ENCODE measurements at regions not wholly inside any gene's neighbourhood (a gene's known extent, or its start where the extent isn't known, plus 50 kb on each side); places are given as distances from the start of the nearest gene placed in this dataset.
"Not testable (repeated sequence)": the region's sequence is repeated elsewhere in the genome, so short reads cannot be mapped to it uniquely, and the experiment has no call there.

DNA sequence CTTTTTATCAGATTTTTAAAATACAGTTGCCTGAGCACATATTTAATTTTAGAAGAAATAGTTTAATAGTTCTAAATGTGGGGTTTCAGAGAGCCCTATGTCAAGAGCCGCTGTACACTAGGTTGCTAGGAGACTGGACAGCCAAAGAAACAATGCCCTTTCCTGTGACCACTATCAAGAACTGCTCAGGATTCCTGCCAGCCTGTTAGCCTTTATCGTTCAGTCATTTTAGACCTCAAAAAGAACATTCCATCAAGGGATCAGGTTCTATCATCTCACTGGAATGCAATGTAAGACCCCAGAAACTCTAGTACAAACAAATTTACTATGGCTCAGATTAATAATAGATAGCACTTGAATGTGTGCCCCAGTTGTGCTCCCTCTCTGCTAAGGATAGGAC, 181.2 kb upstream of the CCN2 start:
- 0 to 100% (median 48%) methylated on average over 1 to 2 of the region's 2 CpGs; no CpG with 5 or more reads in 2 of the 10 experiments for WGBS, 10 experiments
- H3K27ac ChIP-seq: peak overlapping the region; percentile 16 to 72
- in situ Hi-C loops (cut with MboI; ENCODE audit: low pct_unique_long_range_greater_than_20kb in 2 of 9, low sequenced_read_pairs in 9 of 9, unreplicated experiment in 9 of 9): no loop called here
- no peak overlapping the region for H3K4me3 ChIP-seq
- H3K4me1 ChIP-seq (replicated peaks in 1 of 2): peaks cover 12 to 21% of the 10 kb centered on the region in 2 donors
- peak in 5 of 8 experiments; percentile 20 to 71 (median 43) for ATAC-seq (replicated peaks in 6 of 8)

DNA sequence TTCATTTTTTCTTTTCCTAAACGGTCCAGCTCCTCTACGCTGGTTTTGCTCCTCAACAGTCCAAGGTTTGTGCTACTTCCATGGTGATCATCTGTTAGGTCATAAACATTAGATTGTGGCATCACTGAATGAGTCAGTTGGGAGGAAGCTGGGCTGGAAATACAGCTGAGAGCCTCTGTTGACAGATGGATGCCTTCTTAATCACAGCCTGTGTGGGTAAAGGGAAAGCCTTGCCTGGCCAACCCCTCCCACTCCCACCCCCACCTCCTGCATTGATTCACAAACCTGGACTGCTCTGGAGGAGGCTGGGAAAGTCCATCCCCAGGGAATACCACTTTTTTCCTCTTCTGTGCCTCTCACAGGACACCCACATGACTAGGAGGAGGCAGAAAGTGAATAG, 180.6 kb upstream of the CCN2 start:
- in situ Hi-C loops (cut with MboI; ENCODE audit: low pct_unique_long_range_greater_than_20kb in 2 of 9, low sequenced_read_pairs in 9 of 9, unreplicated experiment in 9 of 9): no loop called here
- Histone ChIP-seq H3K27ac (no peak overlapping the region), H3K4me1 (replicated peaks in 1 of 2) (peaks cover 12 to 21% of the 10 kb centered on the region in 2 donors), H3K4me3 (no peak overlapping the region)
- 7 to 76% (median 55%) methylated on average over 1 to 2 of the region's 2 CpGs; no CpG with 5 or more reads in 4 of the 10 experiments for WGBS, 10 experiments
- peak; percentile 48 to 97 (median 96) for ATAC-seq (replicated peaks in 6 of 8)

DNA sequence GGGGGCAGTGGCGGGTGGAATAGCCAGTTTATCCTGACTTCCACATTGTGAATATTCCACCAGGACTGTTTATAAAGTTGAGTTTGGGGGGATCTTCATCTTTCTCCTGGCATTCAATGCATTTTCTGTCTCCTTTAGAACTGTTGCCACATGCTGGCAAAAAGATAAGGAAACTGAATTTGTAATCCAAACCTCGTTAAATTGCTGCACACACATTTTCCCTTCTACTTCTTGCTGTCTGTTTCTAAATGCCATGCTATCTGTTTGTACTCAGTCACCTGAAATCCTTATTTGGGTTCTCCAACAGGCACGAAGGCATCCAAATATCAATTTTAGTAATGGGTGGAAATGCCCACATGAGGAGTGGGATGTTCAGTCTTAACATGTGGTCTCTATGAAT, 180.2 kb upstream of the CCN2 start:
- H3K4me3 ChIP-seq: no peak overlapping the region
- H3K4me1 ChIP-seq (replicated peaks in 1 of 2): peaks cover 12 to 21% of the 10 kb centered on the region in 2 donors
- in situ Hi-C loops (cut with MboI; ENCODE audit: low pct_unique_long_range_greater_than_20kb in 2 of 9, low sequenced_read_pairs in 9 of 9, unreplicated experiment in 9 of 9): no loop called here
- WGBS, 10 experiments: 0 to 100% (median 56%) methylated on average over 2 to 3 of the region's 3 CpGs; no CpG with 5 or more reads in 2 of the 10 experiments
- no peak overlapping the region for H3K27ac ChIP-seq
- no peak for ATAC-seq (replicated peaks in 6 of 8)

DNA sequence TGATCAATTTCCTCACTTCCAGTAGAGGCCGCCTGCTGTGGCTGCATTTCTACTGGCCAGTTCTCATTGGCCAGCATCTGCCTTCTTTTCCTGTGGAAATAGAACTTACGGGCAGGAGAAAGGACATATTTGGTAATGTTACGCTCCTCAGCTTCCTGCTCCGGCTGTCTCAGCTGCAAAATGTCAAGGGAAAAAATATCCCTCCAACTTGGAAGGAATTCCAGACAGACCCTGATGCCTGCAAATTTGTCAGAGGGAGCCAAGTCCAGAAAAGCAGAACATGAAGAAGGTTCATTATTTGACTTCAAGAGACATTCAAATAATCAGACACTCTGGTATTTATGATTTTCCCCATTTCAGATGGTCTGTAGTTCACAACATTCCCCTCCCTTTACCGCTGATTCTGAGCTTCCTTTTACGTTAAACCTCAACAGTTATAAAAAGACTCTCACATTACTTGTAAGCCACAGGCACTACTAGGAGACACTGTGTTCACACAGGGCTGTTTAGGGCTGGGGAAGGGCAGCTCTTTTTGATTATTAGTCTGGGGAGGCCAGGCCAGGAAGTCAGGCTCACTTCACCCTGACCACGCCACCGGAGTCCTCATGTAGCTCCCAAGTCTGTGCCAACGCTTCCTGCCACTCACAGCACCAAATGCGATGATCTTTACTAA, 179.6 kb upstream of the CCN2 start:
- Histone ChIP-seq H3K4me3 (no peak overlapping the region), H3K27ac (no peak overlapping the region), H3K4me1 (replicated peaks in 1 of 2) (peaks cover 12 to 21% of the 10 kb centered on the region in 2 donors)
- WGBS, 10 experiments: 4 to 96% (median 76%) methylated on average over 1 to 10 of the region's 10 CpGs
- in situ Hi-C loops (cut with MboI; ENCODE audit: low pct_unique_long_range_greater_than_20kb in 2 of 9, low sequenced_read_pairs in 9 of 9, unreplicated experiment in 9 of 9): no loop called here
- peak in 1 of 8 experiments; percentile 30 for ATAC-seq (replicated peaks in 6 of 8)

GRCh38 chr6:132128424-132128823, 177.3 kb upstream of the CCN2 start:
- Histone ChIP-seq H3K27ac (no peak overlapping the region), H3K4me1 (replicated peaks in 1 of 2) (peaks cover 12 to 18% of the 10 kb centered on the region in 2 donors), H3K4me3 (no peak overlapping the region)
- in situ Hi-C loops (cut with MboI; ENCODE audit: low pct_unique_long_range_greater_than_20kb in 2 of 9, low sequenced_read_pairs in 9 of 9, unreplicated experiment in 9 of 9): no loop called here
- ATAC-seq (replicated peaks in 6 of 8): no peak
- WGBS, 10 experiments: 60 to 100% (median 100%) methylated on average over 1 of the region's 1 CpG; no CpG with 5 or more reads in 2 of the 10 experiments

GRCh38 chr6:132126150-132126549, 175.0 kb upstream of the CCN2 start:
- in situ Hi-C loops (cut with MboI; ENCODE audit: low pct_unique_long_range_greater_than_20kb in 2 of 9, low sequenced_read_pairs in 9 of 9, unreplicated experiment in 9 of 9): no loop called here
- H3K27ac ChIP-seq: no peak overlapping the region
- H3K4me1 ChIP-seq (replicated peaks in 1 of 2): peaks cover 0 to 5% of the 10 kb centered on the region in 2 donors
- no peak for ATAC-seq (replicated peaks in 6 of 8)
- H3K4me3 ChIP-seq: no peak overlapping the region
- WGBS, 10 experiments: 90 to 100% (median 100%) methylated on average over 1 to 2 of the region's 2 CpGs; no CpG with 5 or more reads in 3 of the 10 experiments

DNA sequence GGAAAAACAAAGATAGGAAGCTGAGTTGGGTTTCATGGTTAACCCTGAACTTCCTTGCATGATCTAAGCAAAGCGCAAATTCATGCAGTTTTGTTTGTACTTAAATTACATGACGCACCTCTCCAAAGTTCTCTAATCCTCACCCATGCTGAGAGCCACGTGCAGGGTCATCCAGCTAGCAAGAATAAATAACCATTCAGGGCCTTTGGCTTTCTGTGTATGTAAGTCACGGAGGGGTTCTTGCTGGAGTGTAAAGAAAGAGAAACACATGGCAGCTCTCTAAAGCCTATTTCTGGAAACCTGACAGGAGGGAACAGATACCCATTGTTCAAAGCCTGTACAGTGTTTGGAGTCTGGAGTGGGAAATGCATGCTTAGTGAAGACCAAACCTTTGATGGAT, 171.7 kb upstream of the CCN2 start:
- H3K4me1 ChIP-seq (replicated peaks in 1 of 2): peaks cover 0 to 3% of the 10 kb centered on the region in 2 donors
- in situ Hi-C loops (cut with MboI; ENCODE audit: low pct_unique_long_range_greater_than_20kb in 2 of 9, low sequenced_read_pairs in 9 of 9, unreplicated experiment in 9 of 9): no loop called here
- WGBS, 10 experiments: 43 to 79% (median 59%) methylated on average over 1 to 4 of the region's 4 CpGs; no CpG with 5 or more reads in 2 of the 10 experiments
- H3K27ac ChIP-seq: no peak overlapping the region
- H3K4me3 ChIP-seq: no peak overlapping the region
- ATAC-seq (replicated peaks in 6 of 8): peak in 6 of 8 experiments; percentile 68 to 95 (median 78)

- Histone ChIP-seq H3K27ac (no peak overlapping the region), H3K4me3 (no peak overlapping the region), H3K4me1 (replicated peaks in 1 of 2) (peaks cover 0 to 3% of the 10 kb centered on the region in 2 donors)
- in situ Hi-C loops (cut with MboI; ENCODE audit: low pct_unique_long_range_greater_than_20kb in 2 of 9, low sequenced_read_pairs in 9 of 9, unreplicated experiment in 9 of 9): no loop called here
- no peak for ATAC-seq (replicated peaks in 6 of 8)
Measured at GRCh38 chr6:132122176-132122575, 171.0 kb upstream of the CCN2 start.

GRCh38 chr6:132118144-132118543, 167.0 kb upstream of the CCN2 start:
- in situ Hi-C loops (cut with MboI; ENCODE audit: low pct_unique_long_range_greater_than_20kb in 2 of 9, low sequenced_read_pairs in 9 of 9, unreplicated experiment in 9 of 9): no loop called here
- 91 to 100% (median 100%) methylated on average over 1 of the region's 1 CpG; no CpG with 5 or more reads in 6 of the 10 experiments for WGBS, 10 experiments
- H3K27ac ChIP-seq: no peak overlapping the region
- ATAC-seq (replicated peaks in 6 of 8): no peak
- H3K4me1 ChIP-seq (replicated peaks in 1 of 2): peaks cover 0 to 3% of the 10 kb centered on the region in 2 donors
- H3K4me3 ChIP-seq: no peak overlapping the region

DNA sequence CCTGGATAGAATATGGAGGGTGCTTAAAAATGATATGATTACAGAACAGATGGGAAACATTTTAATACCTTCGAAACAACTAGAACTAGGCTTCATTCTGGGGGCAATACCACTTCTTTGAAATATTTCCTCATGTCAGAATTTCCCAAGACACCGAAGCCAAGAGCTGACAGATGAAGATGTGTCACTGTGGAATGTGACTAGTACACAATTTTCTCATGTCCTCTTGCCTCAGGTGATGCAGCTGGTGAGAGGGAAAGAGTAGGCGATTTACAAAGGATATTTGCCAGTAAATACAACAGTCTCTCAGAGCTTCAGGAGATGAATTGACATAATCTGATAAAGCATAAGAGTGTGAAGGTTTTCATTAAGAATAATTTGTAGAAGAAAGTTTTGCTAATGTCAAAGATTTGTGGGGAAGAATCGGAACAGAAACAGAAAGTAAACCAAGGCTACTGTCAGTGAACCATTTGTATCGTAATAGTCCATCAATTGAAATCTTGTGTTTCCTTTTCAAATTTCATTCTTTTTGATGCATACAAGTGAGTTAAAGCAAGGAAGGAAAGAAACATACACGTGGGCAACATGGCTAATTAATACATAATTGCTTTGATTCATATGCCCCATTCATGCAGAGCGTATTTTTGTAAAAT, 164.7 kb upstream of the CCN2 start:
- 4 to 90% (median 76%) methylated on average over 2 to 7 of the region's 7 CpGs for WGBS, 10 experiments
- Histone ChIP-seq H3K4me3 (no peak overlapping the region), H3K27ac (no peak overlapping the region), H3K4me1 (replicated peaks in 1 of 2) (no peaks in the 10 kb centered on the region)
- in situ Hi-C loops (cut with MboI; ENCODE audit: low pct_unique_long_range_greater_than_20kb in 2 of 9, low sequenced_read_pairs in 9 of 9, unreplicated experiment in 9 of 9): no loop called here
- peak in 3 of 8 experiments; percentile 39 to 83 (median 77) for ATAC-seq (replicated peaks in 6 of 8)

GRCh38 chr6:132114201-132114825, 163.1 kb upstream of the CCN2 start:
- ATAC-seq (replicated peaks in 6 of 8): no peak
- H3K27ac ChIP-seq: no peak overlapping the region
- WGBS, 10 experiments: 70 to 100% (median 94%) methylated on average over 2 to 8 of the region's 8 CpGs
- H3K4me1 ChIP-seq (replicated peaks in 1 of 2): no peaks in the 10 kb centered on the region
- in situ Hi-C loops (cut with MboI; ENCODE audit: low pct_unique_long_range_greater_than_20kb in 2 of 9, low sequenced_read_pairs in 9 of 9, unreplicated experiment in 9 of 9): no loop called here
- no peak overlapping the region for H3K4me3 ChIP-seq

- H3K27ac ChIP-seq; H3K4me3 ChIP-seq; H3K4me1 ChIP-seq (replicated peaks in 1 of 2); ATAC-seq (replicated peaks in 6 of 8); in situ Hi-C loops (cut with MboI; ENCODE audit: low pct_unique_long_range_greater_than_20kb in 2 of 9, low sequenced_read_pairs in 9 of 9, unreplicated experiment in 9 of 9): not testable (repeated sequence)
- 47 to 100% (median 77%) methylated on average over 1 to 4 of the region's 6 CpGs for WGBS, 10 experiments
Measured at GRCh38 chr6:132109752-132110151, 158.6 kb upstream of the CCN2 start.

DNA sequence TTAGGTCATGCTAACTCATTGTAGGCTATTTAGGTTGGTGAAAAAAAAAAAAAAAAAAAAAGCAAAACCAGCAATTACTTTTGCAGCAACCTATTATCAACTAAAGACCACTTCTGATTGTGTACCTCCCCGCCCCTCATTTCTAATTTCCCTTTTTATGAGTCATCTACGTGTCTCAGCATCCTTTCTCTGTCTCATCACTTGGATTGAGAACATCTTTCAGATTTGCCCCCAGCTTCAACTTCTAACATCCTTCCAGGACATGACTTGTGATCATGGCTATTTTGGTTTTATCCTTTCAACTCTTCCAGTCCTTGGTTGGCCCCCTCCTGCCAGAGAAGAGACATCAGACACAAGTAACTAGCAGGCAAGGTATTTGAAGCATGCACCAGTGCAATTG, 156.7 kb upstream of the CCN2 start:
- 7 to 100% (median 50%) methylated on average over 1 to 2 of the region's 2 CpGs for WGBS, 10 experiments
- H3K4me1 ChIP-seq (replicated peaks in 1 of 2): no peaks in the 10 kb centered on the region
- in situ Hi-C loops (cut with MboI; ENCODE audit: low pct_unique_long_range_greater_than_20kb in 2 of 9, low sequenced_read_pairs in 9 of 9, unreplicated experiment in 9 of 9): no loop called here
- H3K27ac ChIP-seq: no peak overlapping the region
- no peak for ATAC-seq (replicated peaks in 6 of 8)
- H3K4me3 ChIP-seq: no peak overlapping the region
